ENCODE measurements at regions not wholly inside any gene's neighbourhood (a gene's known extent, or its start where the extent isn't known, plus 50 kb on each side); places are given as distances from the start of the nearest gene placed in this dataset.
A peak's percentile ranks its signal among the peaks of the same experiment; 100 is the strongest.

DNA sequence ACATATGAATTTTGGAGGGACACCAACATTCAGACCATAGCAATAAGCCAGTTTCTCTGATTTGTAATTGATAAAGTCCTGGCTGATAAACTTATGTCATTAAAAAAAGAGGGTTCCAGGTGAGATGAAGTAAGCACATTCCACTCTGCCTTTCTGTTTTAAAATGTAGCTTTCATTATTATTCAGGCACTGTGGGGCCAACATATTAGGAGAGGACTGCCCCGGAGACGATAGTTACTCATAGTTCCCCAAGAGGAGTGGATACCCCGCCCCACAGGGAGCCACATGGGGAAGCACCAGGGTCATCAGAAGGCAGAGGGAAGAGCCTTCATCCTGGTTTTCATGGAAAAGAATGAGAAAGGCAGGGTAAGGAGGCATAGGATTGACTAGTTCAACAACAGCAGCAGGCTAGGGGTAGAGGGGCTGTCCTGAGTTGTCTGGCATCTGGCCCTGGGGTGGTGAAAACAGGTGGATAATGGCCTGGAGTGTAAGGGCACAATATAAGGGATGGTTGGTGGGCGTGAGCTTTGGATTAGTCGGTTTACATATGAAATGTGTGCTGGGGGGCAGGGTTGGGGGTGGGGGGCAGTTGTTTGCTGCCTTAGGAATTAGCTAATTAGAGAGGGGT lies 78.7 kb upstream of the PROK2 start:
- no peak overlapping the region for H3K4me3 ChIP-seq
- in situ Hi-C loops (cut with MboI; ENCODE audit: low sequenced_read_pairs in 4 of 4) (no loop called here), intact Hi-C loops (cut with DNase I; ENCODE audit: low total_unique reads) (no loop called here)
- ATAC-seq: no peak
- H3K9me3 ChIP-seq: peaks cover 0 to 4% (median 0%) of the 10 kb centered on the region in 3 donors
- no peaks in the 10 kb centered on the region for H3K4me1 ChIP-seq
- no peak for DNase-seq
- TF ChIP-seq POLR2A (IDR thresholded peaks at IDR 0.05): no peak
- no peak for TF ChIP-seq CTCF (IDR thresholded peaks at IDR 0.05 in 4 of 5, conservative IDR thresholded peaks at IDR 0.05 in 1 of 5)
- H3K36me3 ChIP-seq: no peaks in the 10 kb centered on the region
- H3K27me3 ChIP-seq: peaks cover 5 to 9% (median 7%) of the 10 kb centered on the region in 3 donors
- no peak overlapping the region for H3K27ac ChIP-seq

- Histone ChIP-seq H3K4me1 (no peaks in the 10 kb centered on the region), H3K9me3 (peaks cover 0 to 4% (median 0%) of the 10 kb centered on the region in 3 donors), H3K4me3 (no peak overlapping the region), H3K27me3 (peaks cover 5 to 9% (median 7%) of the 10 kb centered on the region in 3 donors), H3K27ac (no peak overlapping the region), H3K36me3 (no peaks in the 10 kb centered on the region)
- TF ChIP-seq CTCF (IDR thresholded peaks at IDR 0.05 in 4 of 5, conservative IDR thresholded peaks at IDR 0.05 in 1 of 5): no peak
- DNase-seq (no peak), ATAC-seq (no peak)
- intact Hi-C loops (cut with DNase I; ENCODE audit: low total_unique reads): no loop called here
- in situ Hi-C loops (cut with MboI; ENCODE audit: low sequenced_read_pairs in 4 of 4): no loop called here
These were observed 77.6 kb upstream of the PROK2 start for GRCh38 chr3:71862371-71863140.

DNA sequence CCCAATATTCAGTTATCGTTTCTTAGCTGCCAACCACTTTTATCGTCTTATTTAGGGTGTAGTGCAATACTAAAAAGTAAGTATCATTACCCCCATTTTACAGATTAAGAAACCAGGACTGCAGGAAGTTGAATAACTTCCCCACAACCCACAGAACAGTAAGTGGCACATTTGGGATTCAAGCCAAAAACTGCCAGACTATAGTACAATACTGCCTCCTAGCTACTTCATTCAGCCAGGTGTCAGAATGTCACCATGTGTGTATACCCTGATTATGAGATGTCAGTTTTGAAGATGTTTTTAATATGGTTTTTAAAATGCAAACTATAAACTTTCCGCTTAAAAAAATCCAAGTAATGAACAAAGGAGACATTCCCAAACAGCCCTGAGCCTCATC lies 74.2 kb upstream of the PROK2 start:
- peaks cover 5 to 6% (median 5%) of the 10 kb centered on the region in 3 donors for H3K27me3 ChIP-seq
- peak in 1 of 2 donors; percentile 39 for ATAC-seq
- intact Hi-C loops (cut with DNase I; ENCODE audit: low total_unique reads): no loop called here

GRCh38 chr3:71858503-71859122 lies 73.7 kb upstream of the PROK2 start:
- Histone ChIP-seq H3K36me3 (no peaks in the 10 kb centered on the region), H3K27me3 (peaks cover under 1 to 6% (median 5%) of the 10 kb centered on the region in 3 donors), H3K4me3 (no peak overlapping the region), H3K9me3 (peaks cover 0 to 4% (median 0%) of the 10 kb centered on the region in 3 donors), H3K27ac (no peak overlapping the region), H3K4me1 (no peaks in the 10 kb centered on the region)
- ATAC-seq: no peak
- TF ChIP-seq POLR2A (IDR thresholded peaks at IDR 0.05): no peak
- no peak for TF ChIP-seq CTCF (IDR thresholded peaks at IDR 0.05 in 4 of 5, conservative IDR thresholded peaks at IDR 0.05 in 1 of 5)
- in situ Hi-C loops (cut with MboI; ENCODE audit: low sequenced_read_pairs in 4 of 4) (no loop called here), intact Hi-C loops (cut with DNase I; ENCODE audit: low total_unique reads) (no loop called here)
- DNase-seq: no peak

More for the DNA sequence above, 74.2 kb upstream of the PROK2 start:
- no peak for DNase-seq
- H3K36me3 ChIP-seq: no peaks in the 10 kb centered on the region
- H3K4me1 ChIP-seq: no peaks in the 10 kb centered on the region
- no peak overlapping the region for H3K4me3 ChIP-seq
- no peak overlapping the region for H3K27ac ChIP-seq
- in situ Hi-C loops (cut with MboI; ENCODE audit: low sequenced_read_pairs in 4 of 4): no loop called here
- TF ChIP-seq POLR2A (IDR thresholded peaks at IDR 0.05) (no peak), CTCF (IDR thresholded peaks at IDR 0.05 in 4 of 5, conservative IDR thresholded peaks at IDR 0.05 in 1 of 5) (peak in 1 of 5 experiments; percentile 19)
- peaks cover 0 to 4% (median 0%) of the 10 kb centered on the region in 3 donors for H3K9me3 ChIP-seq

Data from gastrocnemius medialis (tissue), 4 donors.